ENCODE measurements at regions not wholly inside any gene's neighbourhood (a gene's known extent, or its start where the extent isn't known, plus 50 kb on each side); places are given as distances from the start of the nearest gene placed in this dataset.

DNA sequence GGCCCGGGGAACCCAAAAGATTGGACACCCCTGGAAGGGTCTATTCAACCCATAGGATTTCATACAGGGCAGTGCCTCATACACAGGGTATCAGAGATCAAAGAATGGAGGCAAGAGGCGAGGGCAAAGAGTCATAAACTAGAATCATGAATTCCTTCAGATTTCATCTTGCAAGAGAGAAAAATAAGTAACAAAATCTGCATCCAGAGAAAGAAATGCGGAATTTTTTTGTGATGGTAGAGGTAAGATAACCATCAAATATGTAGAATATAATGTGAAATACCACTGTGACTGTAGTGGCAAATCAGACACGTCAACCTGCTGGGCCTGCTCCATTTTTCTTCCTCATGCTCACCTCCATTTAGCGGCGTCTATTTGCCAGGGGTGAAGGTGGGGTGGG lies 143.6 kb downstream of the SNX18 start:
- TF ChIP-seq GATA2 (IDR thresholded peaks at IDR 0.05; ENCODE audit: low read depth, low read length) (no peak), GATA3 (IDR thresholded peaks at IDR 0.05; ENCODE audit: low read depth, low read length) (no peak)
